HuH-7.5 (cell line): ENCODE measurements at regions not wholly inside any gene's neighbourhood (a gene's known extent, or its start where the extent isn't known, plus 50 kb on each side); places are given as distances from the start of the nearest gene placed in this dataset.
A peak's percentile ranks its signal among the peaks of the same experiment; 100 is the strongest.

Source experiments
- DNase-seq: peaks from one replicate; pipeline ENCODE4 v3.0.0; 2011; ENCODE audit warnings: low spot score

GRCh38 chr2:64221935-64222334 is 77.7 kb upstream of the PELI1 start:
- no peak for DNase-seq

GRCh38 chr2:64222351-64222750 is 78.1 kb upstream of the PELI1 start:
- no peak for DNase-seq

- DNase-seq, result no peak
These were observed 78.8 kb upstream of the PELI1 start for GRCh38 chr2:64223055-64223454.

GRCh38 chr2:64225491-64225890 is 81.3 kb upstream of the PELI1 start:
- no peak for DNase-seq

- DNase-seq, result no peak
These were observed 82.4 kb upstream of the PELI1 start for GRCh38 chr2:64226611-64227010.

GRCh38 chr2:64227603-64228125 is 83.4 kb upstream of the PELI1 start:
- no peak for DNase-seq

- peak; percentile 53 for DNase-seq
These were observed 84.0 kb upstream of the PELI1 start for GRCh38 chr2:64228126-64228678.

GRCh38 chr2:64228918-64229317 is 84.7 kb upstream of the PELI1 start:
- DNase-seq, result no peak

- DNase-seq, result no peak
These were observed 86.3 kb upstream of the PELI1 start for GRCh38 chr2:64230540-64230939.

- DNase-seq, result no peak
These were observed 88.0 kb upstream of the PELI1 start for GRCh38 chr2:64232266-64232665.

- DNase-seq, result no peak
These were observed 89.2 kb upstream of the PELI1 start for GRCh38 chr2:64233376-64233922.

GRCh38 chr2:64234150-64234549 is 89.9 kb upstream of the PELI1 start:
- no peak for DNase-seq

- no peak for DNase-seq
These were observed 90.6 kb upstream of the PELI1 start for GRCh38 chr2:64234785-64235184.

GRCh38 chr2:64237266-64237665 is 93.0 kb upstream of the PELI1 start:
- no peak for DNase-seq

GRCh38 chr2:64238799-64239198 is 94.6 kb upstream of the PELI1 start:
- no peak for DNase-seq

GRCh38 chr2:64243081-64244036 is 99.1 kb upstream of the PELI1 start:
- no peak for DNase-seq

- DNase-seq, result no peak
These were observed 99.8 kb upstream of the PELI1 start for GRCh38 chr2:64244037-64244416.

- no peak for DNase-seq
These were observed 101.4 kb upstream of the PELI1 start for GRCh38 chr2:64245631-64246030.

GRCh38 chr2:64246962-64247361 is 102.7 kb upstream of the PELI1 start:
- DNase-seq, result no peak

- no peak for DNase-seq
These were observed 105.2 kb upstream of the PELI1 start for GRCh38 chr2:64249426-64249825.

GRCh38 chr2:64250063-64250462 is 105.8 kb upstream of the PELI1 start:
- DNase-seq, result no peak

- no peak for DNase-seq
These were observed 106.7 kb upstream of the PELI1 start for GRCh38 chr2:64250751-64251423.
